Activated T-cell treated with anti-CD3 and anti-CD28 coated beads, Interleukin-2, amount 50 U/mL, for 72 hours (primary cell): ENCODE measurements at regions not wholly inside any gene's neighbourhood (a gene's known extent, or its start where the extent isn't known, plus 50 kb on each side); places are given as distances from the start of the nearest gene placed in this dataset.

Experiments used
- ATAC-seq, 2 donors: fragments of 150-1000 bp; cut with Tn5 transposase; replicated peaks in 1 of 2; 2 replicates each; pipeline ENCODE4 v1.10.0; 2021; ENCODE audit warnings: moderate library complexity in 2 of 2, mild to moderate bottlenecking in 1 of 2
- DNase-seq, 2 donors: peaks; one replicate each; pipeline ENCODE4 v3.0.0; 2021 to 2022; ENCODE audit warnings: mixed read lengths in 1 of 2
- H3K27ac Mint-ChIP-seq: one replicate; pipeline ENCODE4 v1.8.0; 2022; ENCODE audit warnings: mild to moderate bottlenecking, moderate library complexity, mixed read lengths
- H3K27me3 Mint-ChIP-seq: one replicate; pipeline ENCODE4 v1.8.0; 2022; ENCODE audit warnings: low read depth, mixed read lengths
- H3K36me3 Mint-ChIP-seq, 2 donors: one replicate each; pipeline ENCODE4 v1.8.0; 2022; ENCODE audit warnings: mixed read lengths in 2 of 2, mild to moderate bottlenecking in 1 of 2; ENCODE audit not compliant: insufficient read depth in 2 of 2
- H3K4me1 Mint-ChIP-seq: one replicate; pipeline ENCODE4 v1.8.0; 2022; ENCODE audit warnings: low read depth, mixed read lengths
- H3K4me3 Mint-ChIP-seq, 2 donors: one replicate each; pipeline ENCODE4 v1.8.0; 2022; ENCODE audit warnings: mild to moderate bottlenecking in 2 of 2, mixed read lengths in 2 of 2, moderate library complexity in 2 of 2
- H3K9me3 Mint-ChIP-seq, 2 donors: one replicate each; pipeline ENCODE4 v1.8.0; 2022; ENCODE audit warnings: mixed read lengths in 2 of 2

- Mint-ChIP-seq H3K9me3 (peaks cover 2 to 5% of the 10 kb centered on the region in 2 donors), H3K4me3 (no peak overlapping the region), H3K27me3 (no peaks in the 10 kb centered on the region), H3K36me3 (peaks cover 5 to 13% of the 10 kb centered on the region in 2 donors), H3K4me1 (peaks cover 3% of the 10 kb centered on the region), H3K27ac (no peak overlapping the region)
- DNase-seq (no peak), ATAC-seq (no peak)
Observed at GRCh38 chr9:129509533-129509928, 111.4 kb downstream of the C9orf50 start.

- ATAC-seq (no peak), DNase-seq (no peak)
- no peaks in the 10 kb centered on the region for H3K9me3 Mint-ChIP-seq
- no peaks in the 10 kb centered on the region for H3K27me3 Mint-ChIP-seq
- no peak overlapping the region for H3K4me3 Mint-ChIP-seq
- peaks cover 12% of the 10 kb centered on the region for H3K4me1 Mint-ChIP-seq
- peaks cover 0 to 12% of the 10 kb centered on the region in 2 donors for H3K36me3 Mint-ChIP-seq
- H3K27ac Mint-ChIP-seq, result no peak overlapping the region
Observed at GRCh38 chr9:129507805-129508204, 113.1 kb downstream of the C9orf50 start.

GRCh38 chr9:129506892-129507291, 114.0 kb downstream of the C9orf50 start:
- peaks cover 15% of the 10 kb centered on the region for H3K4me1 Mint-ChIP-seq
- H3K36me3 Mint-ChIP-seq, result peaks cover 0 to 13% of the 10 kb centered on the region in 2 donors
- H3K27me3 Mint-ChIP-seq, result no peaks in the 10 kb centered on the region
- ATAC-seq (no peak), DNase-seq (no peak)
- H3K27ac Mint-ChIP-seq, result no peak overlapping the region
- H3K9me3 Mint-ChIP-seq, result no peaks in the 10 kb centered on the region
- H3K4me3 Mint-ChIP-seq, result no peak overlapping the region

GRCh38 chr9:129506041-129506440, 114.9 kb downstream of the C9orf50 start:
- DNase-seq, result no peak
- Mint-ChIP-seq H3K4me3 (no peak overlapping the region), H3K27ac (no peak overlapping the region), H3K4me1 (peaks cover 18% of the 10 kb centered on the region), H3K36me3 (peaks cover 0 to 13% of the 10 kb centered on the region in 2 donors), H3K27me3 (no peaks in the 10 kb centered on the region), H3K9me3 (no peaks in the 10 kb centered on the region)
- ATAC-seq, result no peak

- ATAC-seq, result no peak
- Mint-ChIP-seq H3K4me3 (no peak overlapping the region), H3K36me3 (peaks cover 0 to 13% of the 10 kb centered on the region in 2 donors), H3K27me3 (no peaks in the 10 kb centered on the region), H3K9me3 (no peaks in the 10 kb centered on the region), H3K4me1 (peaks cover 18% of the 10 kb centered on the region), H3K27ac (no peak overlapping the region)
- no peak for DNase-seq
Observed at GRCh38 chr9:129505270-129505902, 115.5 kb downstream of the C9orf50 start.

GRCh38 chr9:129504404-129504803, 116.5 kb downstream of the C9orf50 start:
- H3K27ac Mint-ChIP-seq, result no peak overlapping the region
- no peaks in the 10 kb centered on the region for H3K9me3 Mint-ChIP-seq

GRCh38 chr9:129501771-129502319, 119.1 kb downstream of the C9orf50 start:
- ATAC-seq, result no peak
- peaks cover 5 to 15% of the 10 kb centered on the region in 2 donors for H3K36me3 Mint-ChIP-seq
- H3K4me3 Mint-ChIP-seq, result no peak overlapping the region
- H3K9me3 Mint-ChIP-seq, result no peaks in the 10 kb centered on the region
- H3K27me3 Mint-ChIP-seq, result no peaks in the 10 kb centered on the region
- H3K27ac Mint-ChIP-seq, result no peak overlapping the region
- H3K4me1 Mint-ChIP-seq, result peaks cover 28% of the 10 kb centered on the region
- no peak for DNase-seq

More at GRCh38 chr9:129504404-129504803, 116.5 kb downstream of the C9orf50 start:
- no peak for DNase-seq
- no peaks in the 10 kb centered on the region for H3K27me3 Mint-ChIP-seq
- no peak for ATAC-seq
- H3K4me3 Mint-ChIP-seq, result no peak overlapping the region
- peaks cover 18% of the 10 kb centered on the region for H3K4me1 Mint-ChIP-seq
- H3K36me3 Mint-ChIP-seq, result peaks cover 0 to 13% of the 10 kb centered on the region in 2 donors

GRCh38 chr9:129500863-129501770, 119.8 kb downstream of the C9orf50 start:
- Mint-ChIP-seq H3K9me3 (no peaks in the 10 kb centered on the region), H3K4me1 (peaks cover 35% of the 10 kb centered on the region), H3K27me3 (no peaks in the 10 kb centered on the region), H3K36me3 (peaks cover 5 to 16% of the 10 kb centered on the region in 2 donors), H3K4me3 (no peak overlapping the region), H3K27ac (no peak overlapping the region)
- DNase-seq, result no peak
- no peak for ATAC-seq

- DNase-seq (no peak), ATAC-seq (no peak)
- Mint-ChIP-seq H3K36me3 (peaks cover 5 to 16% of the 10 kb centered on the region in 2 donors), H3K4me3 (no peak overlapping the region), H3K4me1 (peaks cover 43% of the 10 kb centered on the region), H3K27me3 (no peaks in the 10 kb centered on the region), H3K9me3 (no peaks in the 10 kb centered on the region), H3K27ac (no peak overlapping the region)
Observed at GRCh38 chr9:129500161-129500862, 120.6 kb downstream of the C9orf50 start.

- ATAC-seq (no peak), DNase-seq (no peak)
- peaks cover 47% of the 10 kb centered on the region for H3K4me1 Mint-ChIP-seq
- peaks cover 5 to 8% of the 10 kb centered on the region in 2 donors for H3K36me3 Mint-ChIP-seq
- no peaks in the 10 kb centered on the region for H3K9me3 Mint-ChIP-seq
- no peak overlapping the region for H3K4me3 Mint-ChIP-seq
- no peak overlapping the region for H3K27ac Mint-ChIP-seq
- H3K27me3 Mint-ChIP-seq, result no peaks in the 10 kb centered on the region
Observed at GRCh38 chr9:129498451-129499384, 122.2 kb downstream of the C9orf50 start.

GRCh38 chr9:129497813-129498450, 123.0 kb downstream of the C9orf50 start:
- H3K27me3 Mint-ChIP-seq, result no peaks in the 10 kb centered on the region
- H3K9me3 Mint-ChIP-seq, result no peaks in the 10 kb centered on the region
- no peak overlapping the region for H3K27ac Mint-ChIP-seq
- no peak overlapping the region for H3K4me3 Mint-ChIP-seq
- H3K36me3 Mint-ChIP-seq, result peaks cover 5 to 9% of the 10 kb centered on the region in 2 donors
- DNase-seq (no peak), ATAC-seq (no peak)
- peaks cover 48% of the 10 kb centered on the region for H3K4me1 Mint-ChIP-seq
